HG02798 (cell line): ENCODE measurements at regions not wholly inside any gene's neighbourhood (a gene's known extent, or its start where the extent isn't known, plus 50 kb on each side); places are given as distances from the start of the nearest gene placed in this dataset.

Source experiments
- ATAC-seq: cut with Tn5 transposase; IDR thresholded peaks from one replicate; pipeline ENCODE4 v1.9.1; 2021; ENCODE audit warnings: mild to moderate bottlenecking; ENCODE audit not compliant: unreplicated experiment, poor library complexity

DNA sequence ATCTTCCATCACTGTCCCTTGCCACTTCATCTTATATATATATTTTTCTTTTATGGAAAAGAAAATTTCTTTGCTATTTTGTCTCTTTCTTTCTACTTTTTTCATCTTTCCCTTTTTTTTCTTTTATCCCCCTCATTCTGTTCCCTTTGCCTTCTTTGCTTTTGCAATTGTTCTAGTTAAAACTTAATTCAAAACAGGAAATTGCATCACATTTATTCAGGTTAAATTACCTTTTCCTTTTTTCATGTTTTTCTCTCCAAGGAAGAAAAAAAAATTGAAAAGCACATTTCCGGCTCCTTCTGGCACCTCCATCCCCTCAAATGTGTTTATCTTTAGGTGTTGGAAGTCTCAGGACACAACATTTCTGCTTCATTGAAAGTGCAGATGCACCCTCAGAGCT is 176.9 kb downstream of the FGF1 start:
- ATAC-seq: no peak

DNA sequence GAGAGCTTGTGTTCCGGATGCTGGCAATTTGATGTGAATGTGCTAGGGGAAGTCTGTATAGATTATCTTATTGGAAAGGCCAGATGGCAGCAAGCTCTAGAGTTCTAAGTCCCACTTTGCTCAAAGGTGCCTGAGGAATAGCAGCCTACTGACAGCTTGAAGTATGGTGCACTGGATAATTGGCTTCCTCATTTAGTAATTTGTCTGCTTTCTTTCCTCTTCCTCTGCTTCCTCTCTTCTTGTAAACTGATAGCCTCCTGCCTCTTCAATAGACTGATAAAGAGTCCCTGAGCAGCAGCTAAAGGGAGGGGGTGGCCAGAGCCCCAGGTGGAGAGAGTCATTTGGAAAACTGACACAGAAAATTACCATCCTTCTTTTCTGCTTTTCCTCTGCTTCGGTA is 177.3 kb downstream of the FGF1 start:
- no peak for ATAC-seq

DNA sequence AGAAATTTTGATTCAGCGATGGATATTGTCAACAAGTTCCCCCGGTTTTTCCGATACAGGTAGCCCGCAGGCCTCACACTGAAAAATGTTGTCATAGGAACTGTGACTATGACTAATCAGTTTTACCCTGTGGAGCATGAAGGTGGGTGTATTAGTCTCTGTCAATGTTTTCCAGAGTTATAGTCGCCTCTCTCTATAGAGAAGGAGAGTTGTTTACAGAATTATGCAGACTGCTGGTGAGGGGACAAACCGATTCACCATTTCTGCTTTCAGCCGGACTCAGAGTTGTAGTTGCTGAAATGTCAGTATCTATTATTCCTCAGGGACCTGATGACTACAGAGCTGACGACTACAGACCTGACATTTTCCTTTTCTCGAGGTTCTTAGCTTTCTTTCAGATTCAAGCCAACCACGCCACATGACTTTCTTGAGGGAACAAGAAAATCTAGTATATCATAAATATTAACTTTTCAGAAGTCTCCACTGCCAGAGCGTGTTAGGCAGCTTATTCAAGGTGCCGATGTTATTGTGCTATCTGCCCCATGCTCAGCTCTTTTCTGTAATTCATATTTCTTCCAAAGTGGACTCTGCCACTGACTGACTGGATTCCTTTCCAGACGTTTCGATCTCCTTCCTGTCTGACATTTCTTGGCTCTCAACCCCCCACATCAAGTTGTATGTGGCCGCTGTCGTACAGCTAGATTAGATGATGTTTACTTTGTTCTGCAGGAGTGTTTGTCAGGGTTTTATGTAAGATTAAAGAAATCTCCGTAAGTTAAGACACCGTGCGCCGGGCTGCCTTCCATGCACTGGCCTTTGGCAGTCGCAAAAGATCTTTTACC is 178.1 kb downstream of the FGF1 start:
- ATAC-seq: no peak

- no peak for ATAC-seq
These were observed 179.1 kb downstream of the FGF1 start for GRCh38 chr5:142506756-142507155.

DNA sequence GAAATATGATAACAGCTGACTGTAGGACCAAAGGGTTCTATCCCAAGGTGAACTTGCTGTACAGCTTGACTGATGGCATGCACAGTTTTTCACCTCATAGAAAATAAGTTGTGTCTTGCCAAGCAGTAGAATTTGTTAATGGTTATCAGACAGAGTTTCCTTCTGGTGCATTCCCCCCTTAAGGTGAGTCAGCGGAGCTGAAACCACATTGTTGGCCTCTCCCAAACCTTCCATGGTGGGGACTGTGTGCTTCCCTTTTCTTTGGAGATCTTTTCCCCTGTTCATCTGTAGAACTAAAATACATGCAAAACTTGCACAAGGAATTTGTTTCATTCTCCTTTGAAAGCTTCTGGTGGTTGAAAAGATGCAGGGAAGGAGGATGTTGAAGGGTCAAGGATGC is 179.8 kb downstream of the FGF1 start:
- no peak for ATAC-seq

DNA sequence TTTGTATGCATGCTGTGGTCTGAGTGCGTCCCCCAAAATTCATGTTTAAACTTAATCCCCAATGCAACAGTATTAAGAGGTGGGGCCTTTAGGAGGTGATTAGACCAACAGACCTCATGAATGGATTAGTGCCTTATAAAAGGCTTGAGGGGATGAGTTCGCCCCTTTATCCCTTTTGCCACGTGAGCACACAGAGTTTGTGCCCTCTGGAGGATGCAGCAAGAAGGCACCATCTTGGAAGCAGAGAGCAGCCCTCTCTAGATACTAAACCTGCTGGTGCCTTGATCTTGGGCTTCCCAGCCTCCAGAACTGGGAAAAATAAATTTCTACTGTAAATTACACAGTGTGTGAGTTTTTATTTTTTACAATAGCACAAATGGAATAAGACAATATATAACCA is 177.1 kb upstream of the SPRY4 start:
- no peak for ATAC-seq

GRCh38 chr5:142500227-142500905 is 175.5 kb upstream of the SPRY4 start:
- ATAC-seq: no peak

GRCh38 chr5:142499591-142500226 is 174.9 kb upstream of the SPRY4 start:
- ATAC-seq: no peak

- ATAC-seq: no peak
These were observed 173.5 kb upstream of the SPRY4 start for GRCh38 chr5:142498298-142498697.

- no peak for ATAC-seq
These were observed 170.7 kb upstream of the SPRY4 start for GRCh38 chr5:142495531-142495930.

GRCh38 chr5:142493875-142494518 is 169.2 kb upstream of the SPRY4 start:
- ATAC-seq: no peak

- ATAC-seq: no peak
These were observed 168.0 kb upstream of the SPRY4 start for GRCh38 chr5:142492781-142493281.

- no peak for ATAC-seq
These were observed 166.9 kb upstream of the SPRY4 start for GRCh38 chr5:142491679-142492078.

GRCh38 chr5:142491270-142491669 is 166.4 kb upstream of the SPRY4 start:
- no peak for ATAC-seq

DNA sequence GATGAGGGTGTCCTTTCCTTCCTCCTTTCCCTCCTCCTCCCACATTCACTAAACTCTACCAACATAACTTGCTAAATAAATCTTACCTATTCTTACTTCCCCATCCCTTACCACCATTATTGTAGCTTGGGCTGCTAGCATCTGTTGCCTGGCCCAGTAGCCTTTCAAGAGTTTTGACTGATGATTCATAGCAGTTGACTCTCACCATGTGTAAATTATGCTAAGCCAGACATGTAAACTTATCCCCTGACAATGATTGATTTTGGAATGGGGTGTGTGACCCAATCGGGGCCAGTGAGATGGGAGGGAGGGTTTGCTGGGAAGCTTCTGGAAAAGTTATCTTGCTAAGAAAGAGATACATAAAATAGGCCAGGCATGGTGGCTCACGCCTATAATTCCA is 161.8 kb upstream of the SPRY4 start:
- ATAC-seq: no peak

DNA sequence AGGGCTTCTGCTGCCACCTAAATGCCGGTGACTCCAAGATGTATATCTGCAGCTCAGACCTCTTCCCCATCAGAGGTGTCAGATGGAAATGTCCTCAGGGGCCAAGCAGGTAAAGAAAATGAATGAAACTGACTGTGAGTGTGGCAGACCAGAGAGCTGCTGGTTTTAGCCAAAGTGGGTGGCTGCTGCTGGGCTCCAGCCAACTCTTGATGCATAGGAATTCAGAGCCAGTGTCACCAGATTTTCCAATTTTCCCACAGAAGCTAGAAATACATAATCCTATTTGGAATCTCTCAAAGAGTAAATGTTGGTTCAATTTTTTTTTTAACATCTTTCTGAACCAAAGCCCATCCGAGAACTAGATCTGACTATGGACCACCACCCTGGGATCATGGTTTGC is 161.2 kb upstream of the SPRY4 start:
- ATAC-seq: no peak

DNA sequence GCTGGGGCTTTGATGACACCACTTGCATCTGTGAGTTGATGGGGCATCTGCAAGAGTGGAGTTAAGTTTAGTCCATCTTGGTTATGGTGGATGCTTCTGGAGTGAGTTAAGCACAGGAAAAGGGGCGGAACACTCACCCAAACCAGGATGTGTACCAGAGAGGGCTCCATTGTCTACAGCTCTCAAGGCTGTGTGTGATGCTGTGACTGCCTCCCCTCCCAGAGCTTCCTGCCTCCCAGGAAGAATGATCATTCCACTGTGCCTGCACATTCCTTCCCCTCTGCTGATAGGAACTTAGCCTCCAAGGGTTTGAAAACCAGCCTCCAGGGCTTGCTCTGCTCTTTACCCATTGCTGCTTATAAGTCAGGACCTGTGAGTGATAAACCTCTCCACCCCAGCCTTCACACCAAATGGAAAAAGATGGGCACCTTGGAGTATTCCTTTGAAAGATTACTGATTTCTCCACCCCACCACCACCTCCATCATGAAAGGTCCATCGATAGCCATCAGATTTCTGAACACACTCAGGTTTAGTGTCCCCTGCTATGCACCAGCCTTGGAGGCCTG is 160.1 kb upstream of the SPRY4 start:
- ATAC-seq: no peak

DNA sequence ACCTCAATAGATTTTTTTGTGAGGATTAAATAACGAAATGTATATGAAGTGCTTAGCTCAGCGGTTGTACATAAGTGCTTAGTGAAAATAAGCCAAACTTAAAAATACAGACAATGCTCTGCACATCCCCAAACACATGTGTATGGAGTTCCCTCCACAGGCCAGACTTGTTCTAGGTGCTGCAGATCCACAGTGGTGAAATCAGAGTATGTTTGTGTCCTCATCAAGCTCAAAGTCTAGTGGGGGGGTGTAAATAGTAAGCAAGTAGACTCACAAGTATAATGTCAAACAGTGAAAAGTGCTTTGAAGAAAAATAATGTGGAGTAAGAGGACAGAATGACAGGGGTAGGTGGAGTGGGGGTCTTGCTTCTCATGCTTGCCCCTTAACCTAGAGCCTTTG is 157.4 kb upstream of the SPRY4 start:
- ATAC-seq: no peak

DNA sequence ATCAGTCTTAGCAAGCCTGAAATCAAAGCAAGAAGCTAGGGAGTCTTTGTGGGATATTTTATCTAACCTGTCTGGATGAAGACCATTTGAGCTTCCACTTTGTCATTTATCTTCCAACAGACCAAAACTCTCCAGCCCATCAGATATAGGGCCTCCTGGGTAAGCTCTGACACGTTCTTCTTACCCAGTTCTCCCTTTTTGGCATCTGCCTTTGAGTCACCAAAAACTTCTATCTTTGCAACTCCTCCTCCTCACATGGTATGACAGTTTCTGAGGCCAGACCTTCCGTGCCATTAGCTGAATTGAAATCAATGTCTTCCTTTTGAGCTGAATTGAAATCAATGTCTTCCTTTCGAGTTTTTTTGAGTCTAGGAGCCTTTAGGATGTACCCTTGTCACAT is 156.6 kb upstream of the SPRY4 start:
- ATAC-seq: no peak

GRCh38 chr5:142479854-142480519 is 155.2 kb upstream of the SPRY4 start:
- no peak for ATAC-seq
